ENCODE measurements at regions not wholly inside any gene's neighbourhood (a gene's known extent, or its start where the extent isn't known, plus 50 kb on each side); places are given as distances from the start of the nearest gene placed in this dataset.
A peak's percentile ranks its signal among the peaks of the same experiment; 100 is the strongest.

GRCh38 chr13:76386321-76386720, 499.9 kb downstream of the KCTD12 start:
- Histone ChIP-seq H3K4me3 (ENCODE audit: low read depth, low read length) (no peak overlapping the region), H3K36me3 (ENCODE audit: control insufficient read depth, insufficient read depth, low read length) (no peaks in the 10 kb centered on the region), H3K27me3 (ENCODE audit: control insufficient read depth, insufficient read depth, low read length) (no peaks in the 10 kb centered on the region)
- FAIRE-seq (no peak), DNase-seq (ENCODE audit: low read depth) (no peak)
- TF ChIP-seq, protein P1, sequence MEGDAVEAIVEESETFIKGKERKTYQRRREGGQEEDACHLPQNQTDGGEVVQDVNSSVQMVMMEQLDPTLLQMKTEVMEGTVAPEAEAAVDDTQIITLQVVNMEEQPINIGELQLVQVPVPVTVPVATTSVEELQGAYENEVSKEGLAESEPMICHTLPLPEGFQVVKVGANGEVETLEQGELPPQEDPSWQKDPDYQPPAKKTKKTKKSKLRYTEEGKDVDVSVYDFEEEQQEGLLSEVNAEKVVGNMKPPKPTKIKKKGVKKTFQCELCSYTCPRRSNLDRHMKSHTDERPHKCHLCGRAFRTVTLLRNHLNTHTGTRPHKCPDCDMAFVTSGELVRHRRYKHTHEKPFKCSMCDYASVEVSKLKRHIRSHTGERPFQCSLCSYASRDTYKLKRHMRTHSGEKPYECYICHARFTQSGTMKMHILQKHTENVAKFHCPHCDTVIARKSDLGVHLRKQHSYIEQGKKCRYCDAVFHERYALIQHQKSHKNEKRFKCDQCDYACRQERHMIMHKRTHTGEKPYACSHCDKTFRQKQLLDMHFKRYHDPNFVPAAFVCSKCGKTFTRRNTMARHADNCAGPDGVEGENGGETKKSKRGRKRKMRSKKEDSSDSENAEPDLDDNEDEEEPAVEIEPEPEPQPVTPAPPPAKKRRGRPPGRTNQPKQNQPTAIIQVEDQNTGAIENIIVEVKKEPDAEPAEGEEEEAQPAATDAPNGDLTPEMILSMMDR (IDR thresholded peaks at IDR 0.05; ENCODE audit: insufficient read depth, low read length, severe bottlenecking): no peak

GRCh38 chr13:76385586-76385985, 500.6 kb downstream of the KCTD12 start:
- Histone ChIP-seq H3K27me3 (ENCODE audit: control insufficient read depth, insufficient read depth, low read length) (no peaks in the 10 kb centered on the region), H3K4me3 (ENCODE audit: low read depth, low read length) (no peak overlapping the region), H3K36me3 (ENCODE audit: control insufficient read depth, insufficient read depth, low read length) (no peaks in the 10 kb centered on the region)
- TF ChIP-seq, protein P1 (IDR thresholded peaks at IDR 0.05; ENCODE audit: insufficient read depth, low read length, severe bottlenecking): no peak
- DNase-seq (ENCODE audit: low read depth): peak; percentile 38
- no peak for FAIRE-seq

DNA sequence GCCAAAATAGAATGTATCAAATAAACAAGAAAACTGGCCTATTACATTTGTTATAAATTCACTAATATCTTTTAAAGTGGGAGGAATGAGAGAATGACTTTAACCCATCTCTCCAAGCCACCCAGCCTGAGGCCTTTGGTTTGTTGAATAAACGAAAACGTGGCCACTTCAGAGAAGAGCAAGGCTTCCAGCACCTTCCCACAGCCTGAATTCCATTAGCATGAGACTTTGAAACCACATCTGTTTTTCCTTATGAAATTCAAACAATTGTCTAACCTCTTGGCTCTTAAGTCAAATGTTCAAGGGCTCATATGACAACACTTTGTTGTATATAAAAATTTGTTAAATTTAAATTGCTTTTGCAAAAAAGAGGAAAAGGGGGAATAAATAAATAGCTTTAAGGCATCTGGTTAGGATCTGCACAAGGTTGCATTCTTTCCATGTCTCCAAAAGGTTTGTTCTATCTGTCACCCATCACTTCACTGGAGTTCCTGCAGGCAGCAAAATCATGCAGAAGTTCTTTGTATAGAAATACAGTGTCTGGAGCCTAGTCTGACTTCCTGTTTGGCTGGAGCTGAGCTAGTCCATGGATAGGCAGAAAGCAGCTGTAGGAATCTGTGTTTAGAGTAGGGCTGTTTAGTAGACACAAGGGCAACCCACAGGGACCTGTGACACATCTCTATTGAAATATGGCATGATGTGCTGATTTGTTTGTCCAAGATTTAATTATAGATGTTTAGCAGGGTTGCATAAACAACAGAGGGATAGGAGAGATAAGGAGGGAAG, 502.3 kb downstream of the KCTD12 start:
- FAIRE-seq: no peak
- DNase-seq (ENCODE audit: low read depth): peak; percentile 91
- Histone ChIP-seq H3K27me3 (ENCODE audit: control insufficient read depth, insufficient read depth, low read length) (no peaks in the 10 kb centered on the region), H3K36me3 (ENCODE audit: control insufficient read depth, insufficient read depth, low read length) (no peaks in the 10 kb centered on the region), H3K4me3 (ENCODE audit: low read depth, low read length) (no peak overlapping the region)
- TF ChIP-seq, protein P1 (IDR thresholded peaks at IDR 0.05; ENCODE audit: insufficient read depth, low read length, severe bottlenecking): no peak

- no peak overlapping the region for H3K4me3 ChIP-seq (ENCODE audit: low read depth, low read length)
- TF ChIP-seq, protein P1 (IDR thresholded peaks at IDR 0.05; ENCODE audit: insufficient read depth, low read length, severe bottlenecking): no peak
- H3K27me3 ChIP-seq (ENCODE audit: control insufficient read depth, insufficient read depth, low read length): no peaks in the 10 kb centered on the region
- DNase-seq (ENCODE audit: low read depth) (no peak), FAIRE-seq (no peak)
- no peaks in the 10 kb centered on the region for H3K36me3 ChIP-seq (ENCODE audit: control insufficient read depth, insufficient read depth, low read length)
Measured at GRCh38 chr13:76380446-76381065, 505.6 kb downstream of the KCTD12 start.

- no peaks in the 10 kb centered on the region for H3K27me3 ChIP-seq (ENCODE audit: control insufficient read depth, insufficient read depth, low read length)
- DNase-seq (ENCODE audit: low read depth) (peak; percentile 76), FAIRE-seq (no peak)
- TF ChIP-seq, protein P1 (IDR thresholded peaks at IDR 0.05; ENCODE audit: insufficient read depth, low read length, severe bottlenecking): no peak
- no peaks in the 10 kb centered on the region for H3K36me3 ChIP-seq (ENCODE audit: control insufficient read depth, insufficient read depth, low read length)
- no peak overlapping the region for H3K4me3 ChIP-seq (ENCODE audit: low read depth, low read length)
Measured at GRCh38 chr13:76379341-76380105, 506.7 kb downstream of the KCTD12 start.

All from bronchial epithelial cell (primary cell).